KOPT-K1 (cell line): ENCODE measurements at regions not wholly inside any gene's neighbourhood (a gene's known extent, or its start where the extent isn't known, plus 50 kb on each side); places are given as distances from the start of the nearest gene placed in this dataset.
"Not testable (repeated sequence)": the region's sequence is repeated elsewhere in the genome, so short reads cannot be mapped to it uniquely, and the experiment has no call there.

Experiments used
- H3K27ac ChIP-seq: fragments of 200-600 bp; sonication (generic); 2 replicates; pipeline ENCODE4 v1.5.1; 2016; ENCODE audit warnings: antibody characterized with exemption, mild to moderate bottlenecking, low read depth, low read length; ENCODE audit not compliant: poor library complexity, severe bottlenecking
- H3K36me3 ChIP-seq: fragments of 200-600 bp; sonication (generic); 2 replicates; pipeline ENCODE4 v1.5.1; 2017; ENCODE audit warnings: antibody characterized with exemption, mild to moderate bottlenecking, low read length, moderate library complexity; ENCODE audit not compliant: insufficient read depth
- H3K9me3 ChIP-seq: fragments of 200-600 bp; sonication (generic); 2 replicates; pipeline ENCODE4 v1.5.1; 2017; ENCODE audit warnings: antibody characterized with exemption, low read length, mild to moderate bottlenecking; ENCODE audit not compliant: insufficient read depth, poor library complexity, severe bottlenecking

DNA sequence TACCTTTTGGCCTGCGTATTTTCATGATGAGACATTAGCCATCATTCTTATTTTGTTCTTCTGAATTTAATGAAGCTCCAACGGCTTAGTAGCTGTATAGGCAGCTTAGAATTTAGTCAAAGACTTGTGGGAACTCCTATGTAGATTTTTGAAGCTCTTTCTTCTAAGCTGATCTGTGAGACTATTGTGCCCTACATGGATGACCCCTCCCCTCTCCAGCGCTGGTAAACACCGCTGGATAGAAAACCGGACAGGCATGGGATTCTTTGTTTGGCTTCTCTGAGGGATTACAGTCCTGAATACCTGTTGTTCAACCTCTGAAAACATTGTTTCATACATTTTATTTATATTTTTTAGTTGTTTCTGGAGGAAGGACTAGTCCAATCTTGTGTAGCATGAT lies 1353.4 kb downstream of the GRIK2 start:
- no peak overlapping the region for H3K27ac ChIP-seq
- no peaks in the 10 kb centered on the region for H3K36me3 ChIP-seq

DNA sequence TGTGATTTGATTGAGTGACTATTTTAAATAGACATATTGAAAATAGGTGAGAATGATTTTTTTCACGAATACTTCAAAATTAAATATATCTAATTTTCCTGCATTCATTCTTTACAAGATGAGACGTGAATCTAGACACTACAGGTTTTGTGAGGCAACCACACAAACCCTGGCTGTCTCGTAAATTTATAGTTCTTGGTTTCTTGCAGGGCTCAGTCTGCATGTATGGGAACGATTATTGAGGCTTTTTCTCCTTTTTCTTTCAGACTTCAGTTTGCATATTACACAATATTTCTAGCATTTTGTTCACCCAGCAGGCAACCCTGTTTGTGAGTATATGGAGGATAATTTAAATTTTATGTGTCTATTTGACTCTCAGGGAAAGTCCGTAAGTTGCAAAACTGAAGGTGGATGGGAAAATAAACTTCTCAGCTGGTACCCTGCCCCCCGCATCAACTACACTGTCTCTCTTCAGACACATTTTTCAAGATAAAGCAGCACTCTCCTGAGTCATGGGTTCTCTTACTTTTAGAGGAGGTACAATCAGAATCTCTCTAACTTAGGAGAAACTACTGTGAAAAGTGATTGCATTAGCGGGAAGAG lies 1349.3 kb downstream of the GRIK2 start:
- no peaks in the 10 kb centered on the region for H3K9me3 ChIP-seq
- no peaks in the 10 kb centered on the region for H3K36me3 ChIP-seq
- no peak overlapping the region for H3K27ac ChIP-seq

More for the DNA sequence above, 1353.4 kb downstream of the GRIK2 start:
- H3K9me3 ChIP-seq: no peaks in the 10 kb centered on the region

DNA sequence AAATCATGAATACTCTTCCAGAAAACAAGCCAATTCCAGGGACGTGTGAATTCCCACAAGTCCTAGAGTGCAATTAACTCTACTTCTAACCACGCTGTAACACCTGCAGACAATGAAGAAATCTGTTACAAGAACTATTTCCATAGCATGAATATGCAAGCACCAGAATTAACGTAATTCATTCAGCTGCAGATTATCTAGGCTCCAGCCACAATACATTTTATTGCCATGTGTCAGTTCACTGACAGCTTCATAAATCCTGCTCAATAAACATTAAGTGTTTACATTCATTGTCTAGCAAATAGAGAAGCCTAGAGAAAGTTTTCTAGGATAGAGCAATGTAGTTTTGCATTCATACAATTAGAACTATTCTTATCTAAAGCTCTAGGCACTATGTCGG lies 1348.5 kb downstream of the GRIK2 start:
- Histone ChIP-seq H3K9me3 (no peaks in the 10 kb centered on the region), H3K36me3 (no peaks in the 10 kb centered on the region), H3K27ac (no peak overlapping the region)

DNA sequence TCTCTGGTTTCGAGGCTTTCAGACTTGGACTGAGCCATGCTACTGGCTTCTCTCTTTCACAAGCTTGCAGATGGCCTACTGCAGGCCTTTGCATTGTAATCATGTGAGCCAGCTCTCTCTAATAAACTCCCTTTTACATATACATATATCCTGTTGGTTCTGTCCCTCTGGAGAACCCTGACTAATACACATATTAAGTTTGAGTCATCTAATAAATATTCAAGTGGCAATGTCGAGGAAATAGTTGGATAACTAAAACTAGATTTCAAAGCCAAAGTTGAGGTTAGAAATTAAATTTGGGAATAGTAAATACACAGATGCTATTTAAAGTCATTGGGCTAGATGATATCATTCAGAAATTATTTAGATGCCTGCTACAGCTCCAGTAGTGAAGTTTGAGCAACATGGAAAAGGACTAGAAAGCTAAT lies 1343.4 kb downstream of the GRIK2 start:
- H3K36me3 ChIP-seq: no peaks in the 10 kb centered on the region
- H3K9me3 ChIP-seq: no peaks in the 10 kb centered on the region
- H3K27ac ChIP-seq: no peak overlapping the region

GRCh38 chr6:102732898-102733297 lies 1339.4 kb downstream of the GRIK2 start:
- Histone ChIP-seq H3K9me3 (no peaks in the 10 kb centered on the region), H3K36me3 (no peaks in the 10 kb centered on the region), H3K27ac (no peak overlapping the region)

- H3K9me3 ChIP-seq, H3K27ac ChIP-seq, H3K36me3 ChIP-seq: not testable (repeated sequence)
Observed at GRCh38 chr6:102722086-102722485, 1328.6 kb downstream of the GRIK2 start.

DNA sequence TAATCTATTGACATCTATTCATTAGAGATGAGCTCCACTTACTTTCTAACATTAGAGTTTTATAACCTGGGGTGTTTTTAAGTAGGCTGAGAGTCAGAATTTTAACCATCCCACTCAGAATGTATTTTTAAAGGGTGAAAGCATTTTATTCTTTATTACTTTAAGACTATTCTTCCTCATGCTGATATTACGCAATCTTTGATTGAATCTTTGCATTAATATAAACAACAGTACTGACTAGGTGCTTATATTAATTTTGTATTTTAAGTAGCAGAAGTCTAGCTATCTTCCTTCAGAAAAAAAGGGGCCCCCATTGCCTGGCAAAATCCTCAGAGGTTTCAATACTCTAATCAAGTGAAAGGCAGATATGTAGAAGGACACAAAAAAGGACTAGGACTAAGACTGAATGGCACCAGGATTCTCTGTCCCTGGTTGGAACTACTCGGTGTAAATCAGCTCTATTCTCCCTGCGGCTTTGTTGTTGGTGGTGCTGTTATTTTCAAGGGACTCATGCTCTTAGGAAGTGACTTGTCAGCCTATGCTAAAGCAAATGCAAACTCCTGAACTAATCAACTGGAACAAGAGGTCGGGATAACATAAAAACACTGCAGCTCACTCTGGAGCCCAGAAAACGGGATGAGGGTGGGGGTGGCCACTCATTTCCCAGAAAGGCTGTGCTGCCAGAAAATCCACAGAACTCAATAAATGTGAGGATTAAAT lies 1324.4 kb downstream of the GRIK2 start:
- no peaks in the 10 kb centered on the region for H3K36me3 ChIP-seq
- no peaks in the 10 kb centered on the region for H3K9me3 ChIP-seq
- H3K27ac ChIP-seq: no peak overlapping the region

- Histone ChIP-seq H3K9me3 (no peaks in the 10 kb centered on the region), H3K36me3 (no peaks in the 10 kb centered on the region), H3K27ac (no peak overlapping the region)
Observed at GRCh38 chr6:102717252-102717651, 1323.7 kb downstream of the GRIK2 start.

- Histone ChIP-seq H3K27ac (no peak overlapping the region), H3K36me3 (no peaks in the 10 kb centered on the region), H3K9me3 (no peaks in the 10 kb centered on the region)
Observed at GRCh38 chr6:102701019-102701418, 1307.5 kb downstream of the GRIK2 start.

GRCh38 chr6:102686461-102686860 lies 1293.0 kb downstream of the GRIK2 start:
- no peak overlapping the region for H3K27ac ChIP-seq
- H3K36me3 ChIP-seq: no peaks in the 10 kb centered on the region
- H3K9me3 ChIP-seq: no peaks in the 10 kb centered on the region

DNA sequence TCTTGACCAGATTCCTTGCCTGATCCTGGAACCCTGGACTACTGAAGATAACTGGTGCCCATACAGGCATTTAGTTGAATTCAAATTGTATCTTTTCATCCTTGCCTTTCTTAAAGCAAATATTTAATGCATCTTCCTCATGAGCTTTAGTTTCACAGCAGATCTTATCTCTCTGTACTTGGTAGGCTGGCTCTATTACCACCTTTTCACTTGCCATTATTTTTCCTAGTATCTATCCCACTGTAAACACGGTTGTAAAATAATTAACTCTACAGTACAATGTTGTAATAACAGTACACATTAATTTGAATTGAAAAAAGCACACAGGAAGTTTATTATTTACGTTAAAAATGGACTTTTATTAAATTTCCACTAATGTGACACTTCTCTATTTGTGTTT lies 1286.9 kb downstream of the GRIK2 start:
- H3K9me3 ChIP-seq: no peaks in the 10 kb centered on the region

DNA sequence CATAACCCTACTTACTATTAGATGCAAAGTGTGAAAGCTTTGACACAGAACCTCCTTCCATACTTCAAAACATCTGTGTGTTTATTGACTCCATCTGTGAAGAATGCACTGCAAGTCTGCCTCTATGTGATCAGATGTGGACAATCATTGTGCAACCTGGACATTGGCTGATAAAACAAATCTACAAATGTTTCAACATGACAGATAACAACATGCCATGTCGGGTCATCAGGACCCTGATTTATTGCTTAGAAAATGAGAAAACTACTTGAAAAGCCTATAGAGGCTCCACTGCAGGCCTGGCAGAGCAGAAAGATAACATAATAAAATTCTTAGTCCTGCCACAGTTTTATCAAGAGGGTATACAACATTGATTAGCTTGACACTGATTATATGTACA lies 1286.4 kb downstream of the GRIK2 start:
- Histone ChIP-seq H3K27ac (no peak overlapping the region), H3K9me3 (no peaks in the 10 kb centered on the region), H3K36me3 (no peaks in the 10 kb centered on the region)

More for the DNA sequence above, 1286.9 kb downstream of the GRIK2 start:
- Histone ChIP-seq H3K36me3 (no peaks in the 10 kb centered on the region), H3K27ac (no peak overlapping the region)

DNA sequence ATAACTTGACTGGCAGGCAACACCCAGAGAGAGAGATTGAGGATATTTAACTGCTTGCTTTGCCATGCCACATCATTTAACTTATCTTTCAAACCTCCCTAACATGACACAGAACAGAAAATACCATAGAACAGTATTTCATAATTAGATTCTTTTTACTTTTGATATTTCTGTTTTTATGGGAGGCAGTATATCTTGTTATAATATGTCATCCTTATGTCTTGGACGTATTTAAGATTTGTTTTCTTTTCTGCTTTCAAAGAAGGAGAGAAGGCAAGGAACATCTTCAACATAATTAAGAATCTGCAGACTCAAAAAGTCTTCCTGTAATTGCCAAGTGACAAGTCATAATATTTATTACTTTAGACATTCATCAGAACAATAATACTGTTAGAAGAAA lies 1283.7 kb downstream of the GRIK2 start:
- Histone ChIP-seq H3K9me3 (no peaks in the 10 kb centered on the region), H3K36me3 (no peaks in the 10 kb centered on the region), H3K27ac (no peak overlapping the region)

DNA sequence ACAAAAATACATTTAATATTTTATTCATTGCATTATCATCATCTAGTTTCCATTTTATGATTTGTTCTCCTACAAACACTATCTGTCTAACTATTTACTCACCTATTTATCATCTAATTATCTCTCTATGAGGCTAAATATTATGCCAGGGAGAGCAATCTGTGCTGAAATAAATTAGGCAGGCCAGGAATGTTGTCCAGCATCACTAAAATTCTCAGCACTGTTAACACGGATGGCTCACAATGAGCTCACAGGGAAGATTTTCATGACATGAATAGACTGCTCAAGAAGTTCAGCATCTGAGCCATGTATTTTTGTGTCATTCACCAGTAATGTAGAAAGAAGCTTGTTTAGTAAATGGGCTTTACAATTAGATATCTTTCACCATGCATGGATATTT lies 1277.2 kb downstream of the GRIK2 start:
- Histone ChIP-seq H3K9me3 (no peaks in the 10 kb centered on the region), H3K27ac (no peak overlapping the region), H3K36me3 (no peaks in the 10 kb centered on the region)

DNA sequence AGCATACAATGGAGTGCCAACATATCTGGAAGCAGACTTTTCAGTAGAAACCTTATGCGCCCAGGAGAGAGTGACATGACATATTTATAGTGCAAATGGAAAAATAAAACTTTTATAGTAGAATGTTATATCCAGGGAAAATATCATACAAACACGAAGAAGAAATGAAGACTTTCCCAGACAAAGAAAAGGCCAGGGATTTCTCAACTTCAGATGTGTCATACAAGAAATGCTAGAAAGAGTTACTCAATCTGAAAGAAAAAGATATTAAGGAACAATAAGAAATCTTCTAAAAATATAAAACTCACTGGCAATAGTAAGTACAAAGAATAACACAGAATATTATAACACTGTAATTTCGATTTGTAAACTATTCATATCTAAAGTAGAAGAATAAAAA lies 1269.3 kb downstream of the GRIK2 start:
- Histone ChIP-seq H3K36me3 (no peaks in the 10 kb centered on the region), H3K27ac (no peak overlapping the region), H3K9me3 (no peaks in the 10 kb centered on the region)

DNA sequence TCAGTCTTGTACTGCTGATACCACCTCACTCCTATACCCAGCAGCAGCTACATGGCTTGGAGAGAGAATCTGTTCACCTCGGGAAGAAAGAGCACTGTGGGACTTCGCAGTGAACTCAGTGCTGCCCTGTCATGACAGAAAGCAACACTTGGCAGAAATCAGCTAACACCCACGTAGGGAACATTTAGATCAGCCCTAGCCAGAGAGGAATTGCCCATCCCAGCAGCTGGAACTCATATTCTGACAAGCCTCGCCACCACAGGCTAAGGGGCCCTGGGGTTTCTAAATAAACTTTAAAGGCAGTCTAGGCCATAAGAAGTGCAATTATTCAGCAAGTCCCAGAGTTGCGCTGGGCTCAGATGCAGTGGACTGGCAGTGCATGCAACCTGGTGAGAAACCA lies 1266.8 kb downstream of the GRIK2 start:
- Histone ChIP-seq H3K27ac (no peak overlapping the region), H3K36me3 (no peaks in the 10 kb centered on the region), H3K9me3 (no peaks in the 10 kb centered on the region)
